ENCODE measurements at regions not wholly inside any gene's neighbourhood (a gene's known extent, or its start where the extent isn't known, plus 50 kb on each side); places are given as distances from the start of the nearest gene placed in this dataset.

- TF ChIP-seq EGR1 (IDR thresholded peaks at IDR 0.05) (no peak), YY1 (IDR thresholded peaks at IDR 0.05; ENCODE audit: low read depth) (no peak), CEBPB (IDR thresholded peaks at IDR 0.05) (no peak), TEAD4 (IDR thresholded peaks at IDR 0.05) (no peak), EP300 (IDR thresholded peaks at IDR 0.05; ENCODE audit: borderline replicate concordance) (no peak), TCF12 (IDR thresholded peaks at IDR 0.05; ENCODE audit: low read depth) (no peak), NFIC (IDR thresholded peaks at IDR 0.05) (no peak), FOXM1 (IDR thresholded peaks at IDR 0.05; ENCODE audit: borderline replicate concordance, low read depth) (no peak), ZBTB7A (IDR thresholded peaks at IDR 0.05; ENCODE audit: low read depth) (no peak), CREB1 (IDR thresholded peaks at IDR 0.05; ENCODE audit: low read depth) (no peak), TAF1 (IDR thresholded peaks at IDR 0.05; ENCODE audit: low read depth) (no peak), RAD21 (IDR thresholded peaks at IDR 0.05; ENCODE audit: low read depth) (no peak), MAX (IDR thresholded peaks at IDR 0.05) (no peak)
- TF ChIP-seq, protein P1, sequence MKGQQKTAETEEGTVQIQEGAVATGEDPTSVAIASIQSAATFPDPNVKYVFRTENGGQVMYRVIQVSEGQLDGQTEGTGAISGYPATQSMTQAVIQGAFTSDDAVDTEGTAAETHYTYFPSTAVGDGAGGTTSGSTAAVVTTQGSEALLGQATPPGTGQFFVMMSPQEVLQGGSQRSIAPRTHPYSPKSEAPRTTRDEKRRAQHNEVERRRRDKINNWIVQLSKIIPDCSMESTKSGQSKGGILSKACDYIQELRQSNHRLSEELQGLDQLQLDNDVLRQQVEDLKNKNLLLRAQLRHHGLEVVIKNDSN (IDR thresholded peaks at IDR 0.05): no peak
- TF ChIP-seq, protein P2, sequence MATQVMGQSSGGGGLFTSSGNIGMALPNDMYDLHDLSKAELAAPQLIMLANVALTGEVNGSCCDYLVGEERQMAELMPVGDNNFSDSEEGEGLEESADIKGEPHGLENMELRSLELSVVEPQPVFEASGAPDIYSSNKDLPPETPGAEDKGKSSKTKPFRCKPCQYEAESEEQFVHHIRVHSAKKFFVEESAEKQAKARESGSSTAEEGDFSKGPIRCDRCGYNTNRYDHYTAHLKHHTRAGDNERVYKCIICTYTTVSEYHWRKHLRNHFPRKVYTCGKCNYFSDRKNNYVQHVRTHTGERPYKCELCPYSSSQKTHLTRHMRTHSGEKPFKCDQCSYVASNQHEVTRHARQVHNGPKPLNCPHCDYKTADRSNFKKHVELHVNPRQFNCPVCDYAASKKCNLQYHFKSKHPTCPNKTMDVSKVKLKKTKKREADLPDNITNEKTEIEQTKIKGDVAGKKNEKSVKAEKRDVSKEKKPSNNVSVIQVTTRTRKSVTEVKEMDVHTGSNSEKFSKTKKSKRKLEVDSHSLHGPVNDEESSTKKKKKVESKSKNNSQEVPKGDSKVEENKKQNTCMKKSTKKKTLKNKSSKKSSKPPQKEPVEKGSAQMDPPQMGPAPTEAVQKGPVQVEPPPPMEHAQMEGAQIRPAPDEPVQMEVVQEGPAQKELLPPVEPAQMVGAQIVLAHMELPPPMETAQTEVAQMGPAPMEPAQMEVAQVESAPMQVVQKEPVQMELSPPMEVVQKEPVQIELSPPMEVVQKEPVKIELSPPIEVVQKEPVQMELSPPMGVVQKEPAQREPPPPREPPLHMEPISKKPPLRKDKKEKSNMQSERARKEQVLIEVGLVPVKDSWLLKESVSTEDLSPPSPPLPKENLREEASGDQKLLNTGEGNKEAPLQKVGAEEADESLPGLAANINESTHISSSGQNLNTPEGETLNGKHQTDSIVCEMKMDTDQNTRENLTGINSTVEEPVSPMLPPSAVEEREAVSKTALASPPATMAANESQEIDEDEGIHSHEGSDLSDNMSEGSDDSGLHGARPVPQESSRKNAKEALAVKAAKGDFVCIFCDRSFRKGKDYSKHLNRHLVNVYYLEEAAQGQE (IDR thresholded peaks at IDR 0.05; ENCODE audit: low read depth): no peak
Measured at GRCh38 chr4:157808796-157809383, 363.9 kb downstream of the GASK1B start.

- TF ChIP-seq, protein P2 (IDR thresholded peaks at IDR 0.05; ENCODE audit: low read depth): no peak
Measured at GRCh38 chr4:157806184-157806583, 366.6 kb downstream of the GASK1B start.

GRCh38 chr4:157804986-157805385, 367.8 kb downstream of the GASK1B start:
- TF ChIP-seq EP300 (IDR thresholded peaks at IDR 0.05; ENCODE audit: borderline replicate concordance) (no peak), ZBTB7A (IDR thresholded peaks at IDR 0.05; ENCODE audit: low read depth) (no peak), NFIC (IDR thresholded peaks at IDR 0.05) (no peak), MAX (IDR thresholded peaks at IDR 0.05) (no peak), RAD21 (IDR thresholded peaks at IDR 0.05; ENCODE audit: low read depth) (peak; percentile 39), CEBPB (IDR thresholded peaks at IDR 0.05) (no peak), CREB1 (IDR thresholded peaks at IDR 0.05; ENCODE audit: low read depth) (no peak)
- TF ChIP-seq, protein P1 (IDR thresholded peaks at IDR 0.05): no peak
- TF ChIP-seq, protein P2 (IDR thresholded peaks at IDR 0.05; ENCODE audit: low read depth): no peak

GRCh38 chr4:157803845-157804521, 368.8 kb downstream of the GASK1B start:
- TF ChIP-seq YY1 (IDR thresholded peaks at IDR 0.05; ENCODE audit: low read depth) (no peak), EP300 (IDR thresholded peaks at IDR 0.05; ENCODE audit: borderline replicate concordance) (no peak), ZBTB7A (IDR thresholded peaks at IDR 0.05; ENCODE audit: low read depth) (no peak), EGR1 (IDR thresholded peaks at IDR 0.05) (no peak), MAX (IDR thresholded peaks at IDR 0.05) (no peak), FOXM1 (IDR thresholded peaks at IDR 0.05; ENCODE audit: borderline replicate concordance, low read depth) (no peak), TEAD4 (IDR thresholded peaks at IDR 0.05) (no peak), NFIC (IDR thresholded peaks at IDR 0.05) (no peak), TAF1 (IDR thresholded peaks at IDR 0.05; ENCODE audit: low read depth) (no peak)
- TF ChIP-seq, protein P1 (IDR thresholded peaks at IDR 0.05): no peak

Data from Ishikawa (cell line).